ENCODE measurements at regions not wholly inside any gene's neighbourhood (a gene's known extent, or its start where the extent isn't known, plus 50 kb on each side); places are given as distances from the start of the nearest gene placed in this dataset.

DNA sequence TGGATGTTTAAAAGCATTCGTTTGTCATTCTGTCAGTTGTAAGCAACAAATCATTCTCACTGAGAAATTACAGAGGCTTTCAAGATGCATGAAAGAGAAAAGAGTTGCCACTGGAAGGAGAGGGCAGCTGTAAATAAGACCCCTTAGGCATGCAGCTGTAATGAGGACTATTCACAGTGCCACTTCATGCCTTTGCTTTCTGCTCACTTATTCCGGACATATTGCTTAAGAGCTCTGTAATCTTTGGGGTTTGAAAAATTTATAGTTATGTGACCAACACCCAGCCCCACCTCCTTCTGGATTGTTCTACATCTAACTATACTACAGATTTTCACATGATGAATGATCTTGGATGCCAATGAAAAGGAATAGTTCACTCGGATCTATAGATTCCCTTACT, 194.8 kb upstream of the DCN start:
- DNase-seq: no peak

GRCh38 chr12:91373086-91373485, 190.5 kb upstream of the DCN start:
- no peak for DNase-seq

DNA sequence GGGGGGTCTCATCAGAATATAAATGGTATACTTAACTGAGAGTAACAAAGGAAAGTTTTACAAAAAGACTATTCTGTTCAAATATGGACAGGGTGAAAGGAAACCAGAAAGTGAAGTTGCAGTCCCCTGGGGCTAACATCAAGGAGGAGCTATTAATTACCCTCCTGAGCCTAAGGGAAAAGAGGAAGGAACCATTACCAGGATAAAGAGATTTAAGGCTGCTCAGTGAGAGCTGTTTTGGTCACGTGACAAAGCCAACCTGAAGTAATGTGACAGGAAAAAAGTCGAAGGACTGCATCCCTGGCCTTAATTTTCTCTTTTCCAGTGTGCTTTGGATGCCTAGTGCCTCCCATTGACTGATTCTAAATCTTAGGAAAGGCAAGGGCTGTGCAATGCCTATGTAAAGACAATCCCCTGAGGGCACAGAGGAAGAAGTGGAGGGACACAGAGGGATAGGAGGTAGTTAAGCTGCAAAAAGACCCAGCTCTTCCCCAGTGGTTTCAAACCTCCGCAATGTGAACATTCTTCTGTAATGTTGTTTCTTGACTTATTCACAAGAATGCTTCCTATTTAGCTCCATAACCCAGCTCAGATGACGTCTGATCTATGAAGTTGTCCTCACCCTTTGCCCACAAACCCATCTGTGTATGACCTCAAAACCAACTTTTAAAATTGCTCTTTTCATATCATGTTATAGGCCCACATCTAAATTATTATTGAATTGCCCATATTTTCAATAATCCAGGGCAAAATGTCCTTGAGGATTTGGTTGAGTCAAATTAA, 187.7 kb upstream of the DCN start:
- no peak for DNase-seq

- no peak for DNase-seq
Observed at GRCh38 chr12:91368613-91369012, 186.0 kb upstream of the DCN start.

GRCh38 chr12:91367234-91367849, 184.7 kb upstream of the DCN start:
- DNase-seq: no peak

- DNase-seq: no peak
Observed at GRCh38 chr12:91364471-91365184, 182.0 kb upstream of the DCN start.

GRCh38 chr12:91361864-91362263, 179.2 kb upstream of the DCN start:
- DNase-seq: peak; percentile 47

- no peak for DNase-seq
Observed at GRCh38 chr12:91357381-91357780, 174.8 kb upstream of the DCN start.

DNA sequence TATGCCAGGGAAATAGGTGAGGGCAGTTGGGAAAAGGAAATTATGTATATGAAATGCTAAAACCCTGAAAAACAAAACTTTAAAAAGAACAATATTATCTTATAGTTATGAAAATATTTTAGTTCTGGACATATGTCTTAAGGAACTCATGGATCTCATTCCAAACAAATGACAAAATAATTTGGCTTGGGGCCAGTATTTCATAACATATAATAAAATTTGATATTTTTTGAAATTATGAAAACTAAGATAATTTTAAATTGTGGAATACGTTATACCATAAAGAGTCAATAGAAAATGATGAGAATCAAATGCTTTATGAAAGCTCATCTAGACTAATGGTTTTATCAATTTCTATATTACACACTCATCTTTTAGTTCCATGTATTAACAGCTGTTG, 173.8 kb upstream of the DCN start:
- DNase-seq: no peak

DNA sequence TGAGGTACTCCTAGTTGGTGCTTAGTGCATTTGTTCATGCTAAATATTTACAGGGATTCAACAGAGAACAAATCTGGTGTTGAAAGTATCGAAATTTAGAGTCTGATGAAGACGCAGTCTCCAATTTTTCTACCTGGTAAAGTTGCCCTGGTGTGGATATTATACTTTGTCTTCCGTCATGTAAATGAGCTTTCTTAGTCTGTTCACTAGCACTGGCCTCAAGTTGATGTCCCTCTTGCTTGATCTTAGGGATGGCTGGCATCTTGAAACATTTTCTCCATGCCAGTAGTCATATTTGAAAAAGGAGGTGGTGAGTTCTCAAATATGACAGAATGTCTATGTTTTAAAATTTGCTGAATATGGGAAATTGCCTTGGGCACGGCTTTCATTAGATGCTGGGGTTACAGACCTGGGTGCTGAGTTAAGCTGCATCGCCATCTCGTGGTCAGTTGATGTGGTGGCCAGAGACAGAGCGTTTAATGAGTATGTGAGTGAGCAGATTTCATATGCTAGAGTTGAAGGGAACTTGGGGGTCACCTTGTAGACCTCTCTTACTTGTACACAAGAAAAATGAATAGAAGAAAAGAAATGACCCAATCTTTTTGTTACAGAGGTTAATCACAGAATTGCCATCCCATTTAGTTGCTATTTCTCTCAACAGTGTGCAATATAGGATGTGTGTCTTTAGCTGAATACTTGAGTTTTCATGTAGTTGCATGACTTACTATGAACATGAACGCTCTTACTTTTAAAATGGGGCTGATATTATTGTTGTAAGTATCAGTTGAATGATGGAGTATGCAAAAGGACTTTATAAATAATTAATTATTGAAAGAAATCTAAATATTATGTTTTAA, 172.8 kb upstream of the DCN start:
- peak; percentile 36 for DNase-seq

GRCh38 chr12:91353266-91353665, 170.6 kb upstream of the DCN start:
- DNase-seq: no peak

GRCh38 chr12:91349476-91349875, 166.9 kb upstream of the DCN start:
- no peak for DNase-seq

DNA sequence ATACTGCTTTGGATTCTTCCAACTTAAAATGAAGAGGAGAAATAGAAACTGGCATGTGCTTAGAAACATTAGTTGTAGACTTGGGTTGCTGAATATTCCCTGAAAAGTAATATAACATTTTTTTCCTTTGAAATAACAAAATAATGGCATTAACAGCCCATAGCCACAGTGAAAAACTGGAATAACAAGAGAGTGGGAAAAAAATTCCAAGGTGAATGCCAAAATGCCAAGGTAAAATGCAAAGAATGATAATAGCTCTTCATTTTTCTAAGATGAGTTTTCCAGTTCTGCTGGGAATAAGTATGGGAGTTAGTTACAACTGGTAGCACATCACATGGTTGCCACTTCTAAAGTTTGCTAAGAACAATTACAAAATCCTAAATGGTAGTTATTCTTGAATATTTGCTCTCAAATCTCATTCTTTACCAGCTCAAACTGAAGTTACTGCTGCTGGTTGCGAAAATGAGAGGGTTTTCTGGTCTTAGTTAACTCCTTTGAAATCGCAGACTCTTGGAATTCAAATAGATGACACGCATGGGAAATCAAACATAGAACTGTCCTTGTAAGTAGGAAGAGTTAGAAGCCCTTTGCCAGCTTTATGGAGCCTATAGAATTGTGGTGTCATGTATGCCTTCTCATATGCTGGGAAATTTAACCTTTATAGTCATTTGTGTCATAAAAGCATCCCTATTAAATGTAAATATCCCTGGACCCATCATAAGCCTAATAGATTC, 165.0 kb upstream of the DCN start:
- no peak for DNase-seq

- no peak for DNase-seq
Observed at GRCh38 chr12:91346827-91347226, 164.2 kb upstream of the DCN start.

DNA sequence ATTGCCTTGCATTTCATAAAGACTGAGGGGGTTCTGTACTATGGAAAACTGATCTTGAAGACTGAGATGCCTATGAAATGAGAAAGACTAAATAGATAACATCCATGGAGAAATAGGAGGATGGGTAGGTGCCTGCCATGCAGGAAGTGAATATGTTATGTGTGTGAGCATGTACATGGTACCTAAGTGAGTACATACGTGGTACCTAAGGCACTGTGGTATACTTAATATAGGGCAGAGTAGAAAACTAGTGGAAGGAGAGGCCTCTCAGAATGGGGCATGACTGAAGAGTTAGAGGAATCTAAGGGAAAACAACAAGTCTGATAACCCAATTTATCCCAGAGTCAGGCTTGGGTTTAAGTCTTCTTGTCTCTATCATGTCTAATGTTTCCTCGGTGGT, 161.8 kb upstream of the DCN start:
- no peak for DNase-seq

DNA sequence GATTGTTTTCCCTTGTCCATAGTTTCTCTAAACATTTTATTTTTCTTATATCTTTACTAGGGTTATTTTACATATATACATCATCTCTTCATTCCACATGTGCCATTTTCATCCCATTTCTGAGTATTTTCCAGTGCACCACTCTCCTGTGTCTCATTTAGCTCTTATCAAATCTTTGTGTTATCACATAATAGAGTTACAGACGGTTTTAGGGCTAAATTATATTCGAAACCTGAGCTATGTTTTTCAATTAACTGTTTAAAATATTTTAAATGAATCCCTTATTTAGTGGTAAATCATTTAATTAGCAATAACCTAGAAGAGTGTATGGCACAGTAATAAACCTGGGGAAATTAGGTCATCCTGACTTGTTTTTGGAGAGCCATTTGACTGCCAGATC, 160.4 kb upstream of the DCN start:
- DNase-seq: no peak

DNA sequence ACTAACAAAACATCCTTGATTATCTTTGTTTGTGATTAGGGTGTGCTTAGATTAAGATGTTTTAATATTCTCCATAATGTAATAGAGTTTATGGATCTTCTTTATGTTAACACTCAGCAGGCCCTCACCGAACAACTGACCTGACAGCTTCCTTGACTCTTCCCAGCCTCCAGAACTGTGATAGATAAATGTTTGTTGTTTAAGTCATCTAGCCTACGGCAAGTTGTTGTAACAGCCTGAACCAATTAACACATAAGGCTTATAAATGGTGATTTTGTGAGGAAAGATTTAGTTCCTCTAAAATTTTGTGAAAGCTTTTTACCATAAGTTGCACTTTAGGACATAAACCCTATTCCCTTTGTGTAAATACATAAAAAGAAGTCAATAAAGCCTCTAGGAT, 156.5 kb upstream of the DCN start:
- no peak for DNase-seq

GRCh38 chr12:91335699-91336098, 153.1 kb upstream of the DCN start:
- no peak for DNase-seq

DNA sequence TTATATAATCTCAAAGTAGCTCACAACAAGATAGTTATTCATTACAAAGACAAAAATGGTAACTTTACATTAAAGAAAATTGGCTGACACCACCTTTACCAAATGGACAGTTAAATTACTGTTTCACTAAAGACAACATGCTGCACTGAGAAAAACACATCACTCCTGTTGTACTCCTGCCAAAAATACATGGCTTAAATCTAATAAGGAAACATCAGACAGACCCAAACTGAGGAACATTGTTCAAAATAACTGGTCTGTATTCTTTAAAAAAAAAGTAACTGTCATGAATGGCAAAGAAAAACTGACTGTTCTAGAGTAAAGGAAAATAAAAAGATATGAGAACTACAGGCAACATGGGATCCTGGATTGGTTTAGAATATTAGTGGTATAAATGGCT, 151.3 kb upstream of the DCN start:
- no peak for DNase-seq

DNA sequence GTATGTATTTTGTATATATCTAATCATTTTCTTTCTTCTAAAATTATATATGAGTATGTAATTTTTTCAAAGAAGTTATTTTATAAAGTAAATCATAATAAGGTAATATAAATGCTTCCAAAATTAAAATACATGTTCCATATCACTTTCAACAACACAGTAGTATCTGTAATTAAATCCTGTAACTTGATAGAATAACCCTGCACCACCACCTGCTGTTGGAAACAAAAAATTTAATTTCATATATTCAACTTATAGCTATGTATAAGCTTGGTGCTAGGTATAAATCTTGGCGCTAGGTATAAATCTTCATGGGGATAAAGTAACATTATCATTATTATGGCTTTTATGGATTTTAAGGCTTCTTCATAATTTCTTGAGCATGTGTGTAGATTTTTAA, 149.7 kb upstream of the DCN start:
- DNase-seq: no peak

DNA sequence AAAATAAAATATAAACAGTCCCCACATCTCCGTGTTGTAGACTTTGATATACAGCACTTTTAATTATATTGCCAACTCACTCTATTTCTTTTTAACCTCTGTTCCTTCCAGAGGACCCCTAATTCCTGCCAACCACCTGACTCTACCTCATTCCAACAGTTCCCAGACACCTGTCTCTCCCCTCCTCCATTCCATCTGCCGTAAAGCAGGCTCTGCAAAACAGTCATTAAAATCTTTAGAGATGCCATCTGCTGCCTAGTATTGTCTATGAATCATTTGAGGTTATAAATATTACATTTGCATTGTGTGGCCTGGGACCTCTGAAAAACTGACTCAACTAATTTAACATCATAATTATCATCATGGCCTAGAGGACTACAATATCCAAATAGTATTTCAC, 148.8 kb upstream of the DCN start:
- peak; percentile 58 for DNase-seq

DNA sequence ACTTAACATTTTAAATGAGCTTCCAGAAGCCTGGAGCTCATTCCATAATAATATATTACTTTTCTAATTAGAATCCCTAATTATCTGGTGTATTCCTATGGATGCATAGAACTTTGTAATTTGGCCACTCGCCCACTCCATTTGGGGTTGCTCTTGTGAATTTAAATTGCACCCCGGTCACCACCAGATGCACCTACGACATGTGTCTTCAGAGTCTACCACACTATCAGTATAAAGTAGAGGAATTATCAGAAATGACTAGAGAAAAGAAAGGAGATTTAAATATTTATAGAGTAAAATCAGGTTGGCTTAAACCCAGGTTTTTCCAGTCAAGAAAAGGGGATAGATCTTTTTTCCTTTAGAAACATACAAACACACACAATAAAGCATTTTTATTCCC, 145.8 kb upstream of the DCN start:
- no peak for DNase-seq

DNA sequence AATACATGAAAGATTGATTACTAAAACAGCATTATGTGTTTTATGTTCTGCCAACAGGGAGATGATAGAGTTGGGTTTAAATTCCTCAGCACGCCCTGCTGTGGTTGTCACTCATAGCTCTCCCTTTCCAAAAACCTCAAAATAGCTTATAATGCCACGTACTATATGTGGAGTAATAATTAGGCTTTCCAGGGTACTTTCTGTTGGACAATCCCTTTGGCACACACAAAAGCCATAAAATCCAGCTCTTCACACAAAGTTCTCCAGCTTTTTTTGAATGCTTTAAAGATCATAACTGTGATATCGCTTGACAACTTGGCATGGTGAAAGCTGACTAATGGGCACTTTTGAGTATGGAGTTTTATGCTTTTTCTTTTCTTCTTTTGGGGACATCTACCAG, 145.3 kb upstream of the DCN start:
- DNase-seq: no peak

Measured in NCI-H1105 (cell line).